HEK293 (cell line): ENCODE measurements at regions not wholly inside any gene's neighbourhood (a gene's known extent, or its start where the extent isn't known, plus 50 kb on each side); places are given as distances from the start of the nearest gene placed in this dataset.

Experiments used
- CTCF ChIA-PET: fragments of 350-600 bp; formaldehyde crosslinking; extraction: SDS; loops from one replicate; lab custom pipeline; 2021; ENCODE audit warnings: antibody characterized with exemption; lab: Yijun Ruan, JAX
- POLR2A ChIA-PET: fragments of 300-600 bp; formaldehyde crosslinking; extraction: SDS; loops from one replicate; lab custom pipeline; 2020; ENCODE audit warnings: antibody characterized with exemption, inconsistent platforms; lab: Yijun Ruan, JAX
- H3K27ac ChIP-seq: fragments of 200-500 bp; sonication (Bioruptor generic); 2 replicates; pipeline ENCODE4 v1.5.1; 2014; ENCODE audit warnings: low read depth, low read length, control low read depth, inconsistent platforms; ENCODE audit errors: extremely low read depth
- H3K36me3 ChIP-seq, 2 experiments: fragments of 200-500 bp in 1 of 2; sonication (Bioruptor generic) in 1 of 2; 1 replicate in 1 of 2; 2 replicates in 1 of 2; pipeline ENCODE4 v1.5.1; 2014 to 2017; ENCODE audit warnings: inconsistent platforms in 2 of 2, low read length in 2 of 2; ENCODE audit not compliant: control insufficient read depth in 2 of 2, insufficient read depth in 1 of 2
- H3K4me1 ChIP-seq: fragments of 200-500 bp; sonication (Bioruptor generic); 2 replicates; pipeline ENCODE4 v1.5.1; 2014; ENCODE audit warnings: mild to moderate bottlenecking, low read length, inconsistent platforms; ENCODE audit not compliant: control insufficient read depth, insufficient read depth
- H3K4me3 ChIP-seq: 2 replicates; pipeline ENCODE4 v1.5.1; 2011; ENCODE audit warnings: low read depth, mild to moderate bottlenecking, control low read depth, low read length, moderate library complexity
- H3K9me3 ChIP-seq: fragments of 200-500 bp; sonication (Bioruptor generic); 2 replicates; pipeline ENCODE4 v1.5.1; 2014; ENCODE audit warnings: low read depth, low read length, inconsistent platforms; ENCODE audit not compliant: control insufficient read depth, insufficient read depth
- GLIS2 ChIP-seq: fragments of 450-650 bp; formaldehyde crosslinking; IDR thresholded peaks from 2 replicates; pipeline ENCODE4 v1.5.1; 2016; ENCODE audit warnings: missing biosample characterization, missing genetic modification characterization
- MYNN ChIP-seq: fragments of 450-650 bp; formaldehyde crosslinking; IDR thresholded peaks from 2 replicates; pipeline ENCODE4 v1.5.1; 2016; ENCODE audit warnings: missing biosample characterization, missing genetic modification characterization, borderline replicate concordance
- PRDM4 ChIP-seq: fragments of 450-650 bp; formaldehyde crosslinking; IDR thresholded peaks from 2 replicates; pipeline ENCODE4 v1.5.1; 2017; ENCODE audit warnings: missing biosample characterization, missing genetic modification characterization
- TCF7L2 ChIP-seq: IDR thresholded peaks from 2 replicates; pipeline ENCODE4 v1.6.1; 2011; ENCODE audit warnings: low read depth, mild to moderate bottlenecking, inconsistent platforms, low read length, moderate library complexity, borderline replicate concordance
- ZBTB21 ChIP-seq: fragments of 450-650 bp; formaldehyde crosslinking; IDR thresholded peaks from 2 replicates; pipeline ENCODE4 v1.5.1; 2017; ENCODE audit warnings: missing biosample characterization, missing genetic modification characterization
- ZBTB44 ChIP-seq: fragments of 450-650 bp; IDR thresholded peaks from 2 replicates; pipeline ENCODE4 v1.5.1; 2018; ENCODE audit warnings: missing biosample characterization, mild to moderate bottlenecking, missing genetic modification characterization
- ZBTB6 ChIP-seq: fragments of 450-650 bp; formaldehyde crosslinking; IDR thresholded peaks from 2 replicates; pipeline ENCODE4 v1.5.1; 2017; ENCODE audit warnings: missing biosample characterization, missing genetic modification characterization
- ZFP69B ChIP-seq: fragments of 450-650 bp; formaldehyde crosslinking; IDR thresholded peaks from 2 replicates; pipeline ENCODE4 v1.5.1; 2016; ENCODE audit warnings: missing biosample characterization, missing genetic modification characterization
- ZNF132 ChIP-seq: fragments of 450-650 bp; formaldehyde crosslinking; IDR thresholded peaks from 2 replicates; pipeline ENCODE4 v1.5.1; 2017; ENCODE audit warnings: missing biosample characterization, missing genetic modification characterization, borderline replicate concordance
- ZNF133 ChIP-seq: fragments of 450-650 bp; formaldehyde crosslinking; IDR thresholded peaks from 2 replicates; pipeline ENCODE4 v1.5.1; 2016; ENCODE audit warnings: missing biosample characterization, missing genetic modification characterization
- ZNF146 ChIP-seq: fragments of 450-650 bp; formaldehyde crosslinking; IDR thresholded peaks from 2 replicates; pipeline ENCODE4 v1.5.1; 2016; ENCODE audit warnings: missing biosample characterization, missing genetic modification characterization
- ZNF223 ChIP-seq: fragments of 450-650 bp; formaldehyde crosslinking; IDR thresholded peaks from 2 replicates; pipeline ENCODE4 v1.5.1; 2016; ENCODE audit warnings: missing biosample characterization, missing genetic modification characterization
- ZNF24 ChIP-seq: fragments of 450-650 bp; formaldehyde crosslinking; IDR thresholded peaks from 2 replicates; pipeline ENCODE4 v1.5.1; 2016; ENCODE audit warnings: missing biosample characterization, missing genetic modification characterization
- ZNF324 ChIP-seq: fragments of 450-650 bp; formaldehyde crosslinking; IDR thresholded peaks from 2 replicates; pipeline ENCODE4 v1.5.1; 2016; ENCODE audit warnings: missing biosample characterization, missing genetic modification characterization
- ZNF341 ChIP-seq: fragments of 450-650 bp; formaldehyde crosslinking; IDR thresholded peaks from 2 replicates; pipeline ENCODE4; 2016; ENCODE audit warnings: low read depth, missing biosample characterization, missing genetic modification characterization
- ZNF391 ChIP-seq: fragments of 450-650 bp; formaldehyde crosslinking; IDR thresholded peaks from 2 replicates; pipeline ENCODE4 v1.5.1; 2016; ENCODE audit warnings: low read depth, missing biosample characterization, missing genetic modification characterization, borderline replicate concordance
- ZNF423 ChIP-seq: fragments of 450-650 bp; formaldehyde crosslinking; IDR thresholded peaks from 2 replicates; pipeline ENCODE4 v1.5.1; 2016; ENCODE audit warnings: missing biosample characterization, missing genetic modification characterization
- ZNF560 ChIP-seq: fragments of 450-650 bp; formaldehyde crosslinking; IDR thresholded peaks from 2 replicates; pipeline ENCODE4 v1.5.1; 2017; ENCODE audit warnings: missing biosample characterization, missing genetic modification characterization, borderline replicate concordance
- ZNF580 ChIP-seq: fragments of 450-650 bp; formaldehyde crosslinking; IDR thresholded peaks from 2 replicates; pipeline ENCODE4 v1.5.1; 2016; ENCODE audit warnings: missing biosample characterization, missing genetic modification characterization
- ZNF624 ChIP-seq: fragments of 450-650 bp; formaldehyde crosslinking; IDR thresholded peaks from 2 replicates; pipeline ENCODE4 v1.5.1; 2017; ENCODE audit warnings: missing biosample characterization, missing genetic modification characterization
- ZNF639 ChIP-seq: fragments of 450-650 bp; formaldehyde crosslinking; IDR thresholded peaks from 2 replicates; pipeline ENCODE4 v1.5.1; 2016; ENCODE audit warnings: missing biosample characterization, missing genetic modification characterization
- ZNF658 ChIP-seq: fragments of 450-650 bp; formaldehyde crosslinking; IDR thresholded peaks from 2 replicates; pipeline ENCODE4; 2016; ENCODE audit warnings: missing biosample characterization, missing genetic modification characterization
- ZNF707 ChIP-seq: fragments of 450-650 bp; formaldehyde crosslinking; IDR thresholded peaks from 2 replicates; pipeline ENCODE4 v1.5.1; 2016; ENCODE audit warnings: missing biosample characterization, missing genetic modification characterization
- ZNF76 ChIP-seq: fragments of 450-650 bp; formaldehyde crosslinking; IDR thresholded peaks from 2 replicates; pipeline ENCODE4; 2016; ENCODE audit warnings: low read depth, missing biosample characterization, missing genetic modification characterization, borderline replicate concordance
- ZNF791 ChIP-seq: fragments of 450-650 bp; formaldehyde crosslinking; IDR thresholded peaks from 2 replicates; pipeline ENCODE4 v1.5.1; 2016; ENCODE audit warnings: missing biosample characterization, missing genetic modification characterization

GRCh38 chr6:164020142-164020541, 605.6 kb downstream of the QKI start:
- Histone ChIP-seq H3K4me1 (no peaks in the 10 kb centered on the region), H3K4me3 (no peak overlapping the region), H3K9me3 (no peaks in the 10 kb centered on the region), H3K36me3 (no peaks in the 10 kb centered on the region), H3K27ac (no peak overlapping the region)
- CTCF ChIA-PET = no interaction called here
- TF ChIP-seq ZNF146 (tag by site-specific recombination) (no peak), ZNF341 (no peak), ZNF580 (tag by site-specific recombination) (no peak), MYNN (no peak), ZNF791 (no peak), ZBTB21 (tag by site-specific recombination) (no peak), ZBTB44 (tag by site-specific recombination) (no peak), ZNF560 (tag by site-specific recombination) (no peak), ZNF76 (tag by site-specific recombination) (no peak), ZNF624 (tag by site-specific recombination) (no peak), ZFP69B (tag by site-specific recombination) (no peak), ZNF658 (tag by site-specific recombination) (no peak), ZNF223 (tag by site-specific recombination) (no peak), ZNF391 (tag by site-specific recombination) (no peak), PRDM4 (tag by site-specific recombination) (no peak), ZNF707 (tag by site-specific recombination) (no peak), ZNF639 (tag by site-specific recombination) (no peak), ZBTB6 (tag by site-specific recombination) (no peak), ZNF423 (tag by site-specific recombination) (no peak), ZNF133 (tag by site-specific recombination) (no peak)
- POLR2A ChIA-PET = no interaction called here

GRCh38 chr6:164018133-164018532, 603.6 kb downstream of the QKI start:
- H3K4me1 ChIP-seq = no peaks in the 10 kb centered on the region
- no peak for TF ChIP-seq ZNF132 (tag by site-specific recombination)
- no peak for TF ChIP-seq ZNF24 (tag by site-specific recombination)
- TF ChIP-seq TCF7L2 = no peak
- no peak for TF ChIP-seq ZNF324
- TF ChIP-seq GLIS2 (tag by site-specific recombination) = no peak
- no peaks in the 10 kb centered on the region for H3K9me3 ChIP-seq
- POLR2A ChIA-PET = no interaction called here
- CTCF ChIA-PET = no interaction called here
- H3K27ac ChIP-seq = no peak overlapping the region
- no peaks in the 10 kb centered on the region for H3K36me3 ChIP-seq
- no peak overlapping the region for H3K4me3 ChIP-seq
